Right lobe of liver (tissue), 6 donors: ENCODE measurements at regions not wholly inside any gene's neighbourhood (a gene's known extent, or its start where the extent isn't known, plus 50 kb on each side); places are given as distances from the start of the nearest gene placed in this dataset.

Experiments
- ATAC-seq, 4 donors: fragments of 200-7000 bp; cut with Tn5 transposase; one replicate each; pipeline ENCODE4 v1.9.1; 2020; ENCODE audit warnings: mild to moderate bottlenecking in 4 of 4, moderate library complexity in 4 of 4
- DNase-seq, 3 donors: peaks; one replicate each; pipeline ENCODE4 v3.0.0-alpha.2; 2020
- H3K27ac ChIP-seq, 3 donors: fragments of 200-600 bp; one replicate each; pipeline ENCODE4 v1.8.0; 2022
- H3K27me3 ChIP-seq, 2 donors: fragments of 200-600 bp; one replicate each; pipeline ENCODE4 v1.8.0; 2022
- H3K36me3 ChIP-seq, 4 donors: fragments of 200-600 bp; sonication (generic) in 1 of 4; one replicate each; pipeline versions ENCODE4 v1.5.1 to v1.8.0; 2017 to 2022; ENCODE audit warnings: control low read depth in 1 of 4
- H3K4me1 ChIP-seq, 4 donors: fragments of 200-600 bp; sonication (generic) in 1 of 4; one replicate each; pipeline versions ENCODE4 v1.5.1 to v1.8.0; 2017 to 2022; ENCODE audit warnings: control low read depth in 1 of 4
- H3K4me3 ChIP-seq, 3 donors: fragments of 200-600 bp; one replicate each; pipeline ENCODE4 v1.8.0; 2022
- H3K9me3 ChIP-seq, 4 donors: fragments of 200-600 bp; sonication (generic) in 1 of 4; one replicate each; pipeline versions ENCODE4 v1.5.1 to v1.8.0; 2017 to 2022; ENCODE audit warnings: control low read depth in 1 of 4
- CTCF ChIP-seq, 4 donors: fragments of 200-600 bp in 3 of 4; fragments of 450-650 bp in 1 of 4; IDR thresholded peaks; one replicate each; pipeline versions ENCODE4 v1.5.1 to v1.8.0; 2016 to 2022; ENCODE audit warnings: antibody characterized with exemption in 4 of 4, mild to moderate bottlenecking in 2 of 4
- POLR2A ChIP-seq: fragments of 450-650 bp; IDR thresholded peaks from one replicate; pipeline ENCODE4 v1.6.1; 2017; ENCODE audit warnings: antibody characterized with exemption, mild to moderate bottlenecking
- WGBS: methylation state at CpG from one replicate; pipeline ENCODE4 v1.1.6; 2018; ENCODE audit warnings: low coverage, low lambda C conversion rate; ENCODE audit not compliant: insufficient coverage; ENCODE audit errors: missing lambda C conversion rate; 5-methylcytosine and 5-hydroxymethylcytosine counted together
- intact Hi-C, 2 donors: fragments of 100-400 bp; cut with DNase I; formaldehyde crosslinking; loops; one replicate each; pipeline versions ENCODE4 v1.11.2 to v1.14.1; 2022
- donor health status: DM: no; HTN: yes; CAD: no.
- donor health status: DM: no; HTN: no; CAD: no.
- donor health status: DM: no; HTN: no; CAD: no.
- donor health status: DM: no; HTN: yes; CAD: no.
- donor health status: DM: no; HTN: yes; CAD: no.

DNA sequence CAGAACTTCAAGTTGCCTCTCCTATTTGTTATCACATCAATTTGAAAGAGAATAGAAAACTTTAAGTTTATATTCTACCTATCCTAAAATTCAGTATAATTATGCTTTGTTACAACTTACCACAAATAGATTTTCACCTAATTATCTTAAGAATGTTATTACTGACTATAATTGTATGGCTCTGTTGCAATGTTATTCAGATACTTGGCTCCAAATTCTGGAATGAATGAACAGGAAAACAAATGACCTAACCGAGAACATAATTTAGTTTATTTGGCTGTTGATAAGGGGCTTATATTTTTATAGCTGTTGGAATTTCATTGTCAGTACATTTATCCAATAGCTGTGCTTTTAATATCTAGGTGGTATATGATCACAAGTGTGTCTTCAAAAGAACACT lies 173.2 kb upstream of the GULP1 start:
- Histone ChIP-seq H3K27ac (no peak overlapping the region), H3K36me3 (no peaks in the 10 kb centered on the region), H3K4me3 (no peak overlapping the region), H3K9me3 (no peaks in the 10 kb centered on the region), H3K4me1 (no peaks in the 10 kb centered on the region), H3K27me3 (no peaks in the 10 kb centered on the region)
- DNase-seq = no peak
- ATAC-seq = no peak
- 39% methylated on average over 1 of the region's 1 CpG for WGBS
- intact Hi-C loops = no loop called here
- TF ChIP-seq POLR2A (no peak), CTCF (IDR thresholded peaks at IDR 0.05) (no peak)

GRCh38 chr2:188119112-188119838 lies 172.4 kb upstream of the GULP1 start:
- TF ChIP-seq POLR2A = no peak
- no peak for TF ChIP-seq CTCF (IDR thresholded peaks at IDR 0.05)
- DNase-seq (no peak), ATAC-seq (no peak)
- Histone ChIP-seq H3K27me3 (no peaks in the 10 kb centered on the region), H3K9me3 (no peaks in the 10 kb centered on the region), H3K4me3 (no peak overlapping the region), H3K4me1 (no peaks in the 10 kb centered on the region), H3K36me3 (no peaks in the 10 kb centered on the region), H3K27ac (no peak overlapping the region)
- 45% methylated on average over 5 of the region's 5 CpGs for WGBS
- intact Hi-C loops = no loop called here

GRCh38 chr2:188122985-188123384 lies 168.7 kb upstream of the GULP1 start:
- intact Hi-C loops = no loop called here
- no peak for TF ChIP-seq POLR2A
- no peak for TF ChIP-seq CTCF (IDR thresholded peaks at IDR 0.05)
- no peak for ATAC-seq

DNA sequence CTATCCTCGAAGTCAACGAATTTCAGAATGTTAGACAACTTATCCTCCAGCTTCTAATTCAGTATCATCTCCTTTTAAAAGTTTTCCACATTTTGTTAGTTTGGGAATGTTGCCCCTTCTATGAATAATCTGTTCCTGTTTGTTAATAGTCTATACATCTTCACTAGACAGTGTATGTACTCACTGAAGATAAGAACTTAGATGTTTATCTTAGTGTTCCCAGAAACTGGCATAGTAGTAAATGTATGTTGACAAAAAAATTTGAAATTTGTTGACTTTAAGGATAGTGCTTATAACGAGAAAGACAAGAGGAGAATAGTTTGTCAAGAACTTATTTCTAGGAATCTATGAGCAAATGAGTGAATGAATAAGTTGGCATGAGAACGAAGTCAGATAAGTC lies 162.0 kb upstream of the GULP1 start:
- H3K4me1 ChIP-seq = no peaks in the 10 kb centered on the region
- H3K27me3 ChIP-seq = no peaks in the 10 kb centered on the region
- no peak for TF ChIP-seq POLR2A
- TF ChIP-seq CTCF (IDR thresholded peaks at IDR 0.05) = no peak
- H3K4me3 ChIP-seq = no peak overlapping the region
- no peak overlapping the region for H3K27ac ChIP-seq
- 70% methylated on average over 4 of the region's 4 CpGs for WGBS
- H3K9me3 ChIP-seq = no peaks in the 10 kb centered on the region
- no peaks in the 10 kb centered on the region for H3K36me3 ChIP-seq
- no peak for ATAC-seq
- DNase-seq = no peak
- intact Hi-C loops = no loop called here

More at GRCh38 chr2:188122985-188123384, 168.7 kb upstream of the GULP1 start:
- Histone ChIP-seq H3K27ac (no peak overlapping the region), H3K9me3 (no peaks in the 10 kb centered on the region), H3K4me1 (no peaks in the 10 kb centered on the region), H3K36me3 (no peaks in the 10 kb centered on the region), H3K27me3 (no peaks in the 10 kb centered on the region), H3K4me3 (no peak overlapping the region)
- no peak for DNase-seq

- intact Hi-C loops = no loop called here
- no peak for ATAC-seq
- TF ChIP-seq CTCF (IDR thresholded peaks at IDR 0.05) (no peak), POLR2A (no peak)
Observed at GRCh38 chr2:188130317-188130716, 161.4 kb upstream of the GULP1 start.

More at GRCh38 chr2:188130317-188130716, 161.4 kb upstream of the GULP1 start:
- no peaks in the 10 kb centered on the region for H3K27me3 ChIP-seq
- H3K4me3 ChIP-seq = no peak overlapping the region
- no peaks in the 10 kb centered on the region for H3K4me1 ChIP-seq
- no peaks in the 10 kb centered on the region for H3K9me3 ChIP-seq
- H3K27ac ChIP-seq = no peak overlapping the region
- H3K36me3 ChIP-seq = no peaks in the 10 kb centered on the region
- no peak for DNase-seq
